Liver (tissue), 8 donors: ENCODE measurements at regions not wholly inside any gene's neighbourhood (a gene's known extent, or its start where the extent isn't known, plus 50 kb on each side); places are given as distances from the start of the nearest gene placed in this dataset.

Experiments used
- DNase-seq: peaks from one replicate; pipeline ENCODE4 v3.0.0-alpha.2; 2017; ENCODE audit warnings: low spot score
- H3K27ac ChIP-seq, 2 donors: one replicate each; pipeline ENCODE4 v1.7.0; 2013; ENCODE audit warnings: inconsistent platforms in 2 of 2, low read length in 2 of 2, control low read depth in 1 of 2, low read depth in 1 of 2, mild to moderate bottlenecking in 1 of 2
- H3K27me3 ChIP-seq, 4 donors: one replicate each; pipeline versions ENCODE4 v1.6.1 to v1.7.0; 2013; ENCODE audit warnings: low read length in 3 of 4, inconsistent platforms in 1 of 4, mild to moderate bottlenecking in 1 of 4, moderate library complexity in 1 of 4; ENCODE audit not compliant: control insufficient read depth in 4 of 4, insufficient read depth in 4 of 4
- H3K36me3 ChIP-seq, 4 donors: one replicate each; pipeline versions ENCODE4 v1.6.1 to v1.7.0; 2013; ENCODE audit warnings: low read length in 3 of 4, mild to moderate bottlenecking in 3 of 4, low read depth in 1 of 4, moderate library complexity in 1 of 4; ENCODE audit not compliant: control insufficient read depth in 4 of 4, insufficient read depth in 3 of 4
- H3K4me1 ChIP-seq, 4 donors: one replicate each; pipeline versions ENCODE4 v1.6.1 to v1.7.0; 2013; ENCODE audit warnings: low read length in 3 of 4, mild to moderate bottlenecking in 3 of 4, moderate library complexity in 1 of 4; ENCODE audit not compliant: control insufficient read depth in 4 of 4, insufficient read depth in 4 of 4
- H3K4me3 ChIP-seq, 3 donors: one replicate each; pipeline versions ENCODE4 v1.6.1 to v1.7.0; 2013; ENCODE audit warnings: low read length in 3 of 3, control low read depth in 1 of 3, low read depth in 1 of 3, mild to moderate bottlenecking in 1 of 3
- H3K9ac ChIP-seq, 2 donors: one replicate each; pipeline ENCODE4 v1.7.0; 2013; ENCODE audit warnings: low read length in 2 of 2, mild to moderate bottlenecking in 2 of 2, moderate library complexity in 2 of 2, control low read depth in 1 of 2, low read depth in 1 of 2
- H3K9me3 ChIP-seq, 4 donors: one replicate each; pipeline versions ENCODE4 v1.6.1 to v1.7.0; 2013; ENCODE audit warnings: low read length in 3 of 4; ENCODE audit not compliant: control insufficient read depth in 4 of 4
- ATF3 ChIP-seq: IDR thresholded peaks from 2 replicates; pipeline ENCODE4 v1.6.1; 2016; ENCODE audit warnings: antibody characterized with exemption
- CTCF ChIP-seq: fragments of 150-350 bp; IDR thresholded peaks from 2 replicates; pipeline ENCODE4 v1.5.1; 2017; ENCODE audit warnings: improper control_type of control experiment, low read depth, low read length; ENCODE audit not compliant: missing input control
- EGR1 ChIP-seq, 2 donors: IDR thresholded peaks; 2 replicates each; pipeline ENCODE4 v1.6.1; 2016 to 2018; ENCODE audit warnings: antibody characterized with exemption in 2 of 2, low read depth in 2 of 2
- FOXA2 ChIP-seq: IDR thresholded peaks from 2 replicates; pipeline ENCODE4 v1.6.1; 2016; ENCODE audit warnings: antibody characterized with exemption
- HNF4G ChIP-seq: IDR thresholded peaks from 2 replicates; pipeline ENCODE4 v1.6.1; 2016; ENCODE audit warnings: antibody characterized with exemption
- MAX ChIP-seq: IDR thresholded peaks from 2 replicates; pipeline ENCODE4 v1.6.1; 2016; ENCODE audit warnings: antibody characterized with exemption
- NR2F2 ChIP-seq: IDR thresholded peaks from 2 replicates; pipeline ENCODE4 v1.6.1; 2016; ENCODE audit warnings: antibody characterized with exemption
- REST ChIP-seq: IDR thresholded peaks from 2 replicates; pipeline ENCODE4 v1.6.1; 2016; ENCODE audit warnings: antibody characterized with exemption, mild to moderate bottlenecking
- SP1 ChIP-seq: IDR thresholded peaks from 2 replicates; pipeline ENCODE4 v1.6.1; 2018; ENCODE audit warnings: antibody characterized with exemption, mild to moderate bottlenecking
- YY1 ChIP-seq: IDR thresholded peaks from 2 replicates; pipeline ENCODE4 v1.6.1; 2016; ENCODE audit warnings: antibody characterized with exemption, mild to moderate bottlenecking
- WGBS: extraction: QIAGEN DNeasy Blood & Tissue Kit; methylation state at CpG from one replicate; pipeline ENCODE4 v1.1.7; 2013; 5-methylcytosine and 5-hydroxymethylcytosine counted together
- donor health status: healthy.
- donor health status: healthy.
- donor health status: healthy.
- donor health status: healthy.
- donor health status: healthy.

GRCh38 chr1:114318961-114319360 lies 165.3 kb upstream of the SYT6 start:
- TF ChIP-seq SP1, result no peak
- no peak for TF ChIP-seq MAX
- no peak for TF ChIP-seq REST
- no peaks in the 10 kb centered on the region for H3K9me3 ChIP-seq
- H3K27me3 ChIP-seq, result peaks cover 0 to 2% (median 0%) of the 10 kb centered on the region in 4 donors
- H3K4me1 ChIP-seq, result no peaks in the 10 kb centered on the region
- H3K36me3 ChIP-seq, result no peaks in the 10 kb centered on the region
- no peak overlapping the region for H3K4me3 ChIP-seq
- DNase-seq, result no peak
- no peak overlapping the region for H3K27ac ChIP-seq
- H3K9ac ChIP-seq, result no peak overlapping the region
- 92% methylated on average over 2 of the region's 2 CpGs for WGBS

GRCh38 chr1:114316204-114316603 lies 162.5 kb upstream of the SYT6 start:
- no peak overlapping the region for H3K9ac ChIP-seq
- no peak for DNase-seq
- WGBS, result 89% methylated on average over 3 of the region's 3 CpGs
- no peaks in the 10 kb centered on the region for H3K27me3 ChIP-seq
- H3K27ac ChIP-seq, result no peak overlapping the region
- H3K4me1 ChIP-seq, result no peaks in the 10 kb centered on the region
- no peak overlapping the region for H3K4me3 ChIP-seq
- H3K36me3 ChIP-seq, result no peaks in the 10 kb centered on the region
- no peaks in the 10 kb centered on the region for H3K9me3 ChIP-seq
- TF ChIP-seq SP1 (no peak), NR2F2 (no peak), REST (no peak), MAX (no peak), ATF3 (no peak), HNF4G (no peak), FOXA2 (no peak), EGR1 (IDR thresholded peaks at IDR 0.05; ENCODE audit: low read depth in 2 of 2) (no peak)

- no peaks in the 10 kb centered on the region for H3K9me3 ChIP-seq
- no peaks in the 10 kb centered on the region for H3K4me1 ChIP-seq
- TF ChIP-seq YY1 (no peak), CTCF (no peak), MAX (no peak)
Measured at GRCh38 chr1:114315631-114316030, 162.0 kb upstream of the SYT6 start.

More at GRCh38 chr1:114315631-114316030, 162.0 kb upstream of the SYT6 start:
- Histone ChIP-seq H3K4me3 (no peak overlapping the region), H3K27ac (no peak overlapping the region), H3K36me3 (no peaks in the 10 kb centered on the region), H3K27me3 (no peaks in the 10 kb centered on the region), H3K9ac (no peak overlapping the region)
- DNase-seq, result no peak
